SK-N-SH (cell line): ENCODE measurements at regions not wholly inside any gene's neighbourhood (a gene's known extent, or its start where the extent isn't known, plus 50 kb on each side); places are given as distances from the start of the nearest gene placed in this dataset.

Experiments used
- FOXM1 ChIP-seq: IDR thresholded peaks from 2 replicates; pipeline ENCODE4 v1.4.0; 2012; ENCODE audit warnings: low read depth, mild to moderate bottlenecking
- GABPA ChIP-seq: IDR thresholded peaks from 2 replicates; pipeline ENCODE4 v1.4.0; 2012; ENCODE audit warnings: low read depth, mild to moderate bottlenecking
- GATA2 ChIP-seq: sonication (generic); formaldehyde crosslinking; IDR thresholded peaks from 2 replicates; pipeline ENCODE4 v1.5.0; 2020; ENCODE audit warnings: mild to moderate bottlenecking, missing genetic modification reagents
- MXI1 ChIP-seq: IDR thresholded peaks from 2 replicates; pipeline ENCODE4 v1.6.1; 2012; ENCODE audit warnings: mild to moderate bottlenecking, low read depth, low read length, improper control_type of control experiment
- NFIC ChIP-seq: IDR thresholded peaks from 2 replicates; pipeline ENCODE4 v1.4.0; 2012; ENCODE audit warnings: borderline replicate concordance
- SIN3A ChIP-seq: IDR thresholded peaks from 2 replicates; pipeline ENCODE4 v1.6.1; 2012; ENCODE audit warnings: low read depth, mild to moderate bottlenecking, low read length, moderate library complexity, borderline replicate concordance
- TAF1 ChIP-seq: IDR thresholded peaks from 2 replicates; pipeline ENCODE4 v1.6.1; 2012; ENCODE audit warnings: low read depth, mild to moderate bottlenecking, low read length, moderate library complexity, borderline replicate concordance
- TCF12 ChIP-seq: IDR thresholded peaks from 2 replicates; pipeline ENCODE4 v1.4.0; 2012
- YY1 ChIP-seq: IDR thresholded peaks from 2 replicates; pipeline ENCODE4 v1.4.0; 2012; ENCODE audit warnings: low read depth, mild to moderate bottlenecking
- TF ChIP-seq, protein P1 (sequence below): IDR thresholded peaks from 2 replicates; pipeline ENCODE4 v1.6.1; 2012; ENCODE audit warnings: mild to moderate bottlenecking, low read depth, low read length, moderate library complexity
- TF ChIP-seq, protein P2 (sequence below): IDR thresholded peaks from 2 replicates; pipeline ENCODE4 v1.4.0; 2012; ENCODE audit warnings: low read depth, borderline replicate concordance
- TF ChIP-seq, protein P3 (sequence below): fragments of 200-600 bp; sonication (generic); IDR thresholded peaks from 2 replicates; pipeline ENCODE4 v1.6.1; 2017; ENCODE audit warnings: antibody characterized with exemption, mild to moderate bottlenecking, moderate library complexity
- TF ChIP-seq, protein P4 (sequence below): IDR thresholded peaks from 2 replicates; pipeline ENCODE4; 2012

DNA sequence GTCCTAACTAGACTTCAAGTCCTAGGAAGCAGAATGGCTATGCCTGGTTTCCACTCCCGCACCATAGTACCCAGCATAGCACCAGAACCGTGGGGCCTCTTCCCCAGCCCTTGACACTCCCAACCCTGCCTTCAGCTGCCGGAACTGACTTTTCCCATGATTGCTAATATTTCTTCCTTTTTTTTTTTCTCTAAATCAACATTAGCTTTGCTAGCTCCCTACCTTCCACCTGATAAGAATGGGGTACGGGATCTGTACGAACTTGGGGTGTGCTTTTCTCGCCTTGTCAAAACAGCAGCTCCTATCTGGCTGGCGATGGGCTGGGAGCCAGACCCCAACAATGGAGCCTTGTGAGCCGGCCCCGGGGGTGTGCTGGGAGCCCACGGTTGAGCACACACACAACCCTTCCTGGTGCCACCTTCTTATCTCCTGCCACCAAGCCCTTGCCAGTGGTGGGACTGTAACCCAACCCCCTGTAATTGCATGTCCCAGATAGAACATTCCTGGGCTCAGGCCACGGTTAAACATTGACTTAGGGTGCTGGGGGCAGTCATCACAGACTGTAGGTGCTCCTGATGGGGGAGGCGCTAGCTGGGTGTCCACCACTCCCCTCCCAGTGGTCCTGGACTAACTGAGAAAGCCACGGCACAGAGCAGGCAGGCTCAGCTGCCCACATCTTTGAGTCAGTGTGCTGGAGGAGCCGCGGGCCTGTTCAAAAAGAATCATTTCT is 213.0 kb upstream of the HAAO start (continued):
- TF ChIP-seq, protein P1, sequence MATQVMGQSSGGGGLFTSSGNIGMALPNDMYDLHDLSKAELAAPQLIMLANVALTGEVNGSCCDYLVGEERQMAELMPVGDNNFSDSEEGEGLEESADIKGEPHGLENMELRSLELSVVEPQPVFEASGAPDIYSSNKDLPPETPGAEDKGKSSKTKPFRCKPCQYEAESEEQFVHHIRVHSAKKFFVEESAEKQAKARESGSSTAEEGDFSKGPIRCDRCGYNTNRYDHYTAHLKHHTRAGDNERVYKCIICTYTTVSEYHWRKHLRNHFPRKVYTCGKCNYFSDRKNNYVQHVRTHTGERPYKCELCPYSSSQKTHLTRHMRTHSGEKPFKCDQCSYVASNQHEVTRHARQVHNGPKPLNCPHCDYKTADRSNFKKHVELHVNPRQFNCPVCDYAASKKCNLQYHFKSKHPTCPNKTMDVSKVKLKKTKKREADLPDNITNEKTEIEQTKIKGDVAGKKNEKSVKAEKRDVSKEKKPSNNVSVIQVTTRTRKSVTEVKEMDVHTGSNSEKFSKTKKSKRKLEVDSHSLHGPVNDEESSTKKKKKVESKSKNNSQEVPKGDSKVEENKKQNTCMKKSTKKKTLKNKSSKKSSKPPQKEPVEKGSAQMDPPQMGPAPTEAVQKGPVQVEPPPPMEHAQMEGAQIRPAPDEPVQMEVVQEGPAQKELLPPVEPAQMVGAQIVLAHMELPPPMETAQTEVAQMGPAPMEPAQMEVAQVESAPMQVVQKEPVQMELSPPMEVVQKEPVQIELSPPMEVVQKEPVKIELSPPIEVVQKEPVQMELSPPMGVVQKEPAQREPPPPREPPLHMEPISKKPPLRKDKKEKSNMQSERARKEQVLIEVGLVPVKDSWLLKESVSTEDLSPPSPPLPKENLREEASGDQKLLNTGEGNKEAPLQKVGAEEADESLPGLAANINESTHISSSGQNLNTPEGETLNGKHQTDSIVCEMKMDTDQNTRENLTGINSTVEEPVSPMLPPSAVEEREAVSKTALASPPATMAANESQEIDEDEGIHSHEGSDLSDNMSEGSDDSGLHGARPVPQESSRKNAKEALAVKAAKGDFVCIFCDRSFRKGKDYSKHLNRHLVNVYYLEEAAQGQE: no peak
- TF ChIP-seq, protein P2, sequence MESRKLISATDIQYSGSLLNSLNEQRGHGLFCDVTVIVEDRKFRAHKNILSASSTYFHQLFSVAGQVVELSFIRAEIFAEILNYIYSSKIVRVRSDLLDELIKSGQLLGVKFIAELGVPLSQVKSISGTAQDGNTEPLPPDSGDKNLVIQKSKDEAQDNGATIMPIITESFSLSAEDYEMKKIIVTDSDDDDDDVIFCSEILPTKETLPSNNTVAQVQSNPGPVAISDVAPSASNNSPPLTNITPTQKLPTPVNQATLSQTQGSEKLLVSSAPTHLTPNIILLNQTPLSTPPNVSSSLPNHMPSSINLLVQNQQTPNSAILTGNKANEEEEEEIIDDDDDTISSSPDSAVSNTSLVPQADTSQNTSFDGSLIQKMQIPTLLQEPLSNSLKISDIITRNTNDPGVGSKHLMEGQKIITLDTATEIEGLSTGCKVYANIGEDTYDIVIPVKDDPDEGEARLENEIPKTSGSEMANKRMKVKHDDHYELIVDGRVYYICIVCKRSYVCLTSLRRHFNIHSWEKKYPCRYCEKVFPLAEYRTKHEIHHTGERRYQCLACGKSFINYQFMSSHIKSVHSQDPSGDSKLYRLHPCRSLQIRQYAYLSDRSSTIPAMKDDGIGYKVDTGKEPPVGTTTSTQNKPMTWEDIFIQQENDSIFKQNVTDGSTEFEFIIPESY: no peak
- no peak for TF ChIP-seq YY1
- TF ChIP-seq TCF12: no peak
- TF ChIP-seq MXI1: no peak
- TF ChIP-seq, protein P3, sequence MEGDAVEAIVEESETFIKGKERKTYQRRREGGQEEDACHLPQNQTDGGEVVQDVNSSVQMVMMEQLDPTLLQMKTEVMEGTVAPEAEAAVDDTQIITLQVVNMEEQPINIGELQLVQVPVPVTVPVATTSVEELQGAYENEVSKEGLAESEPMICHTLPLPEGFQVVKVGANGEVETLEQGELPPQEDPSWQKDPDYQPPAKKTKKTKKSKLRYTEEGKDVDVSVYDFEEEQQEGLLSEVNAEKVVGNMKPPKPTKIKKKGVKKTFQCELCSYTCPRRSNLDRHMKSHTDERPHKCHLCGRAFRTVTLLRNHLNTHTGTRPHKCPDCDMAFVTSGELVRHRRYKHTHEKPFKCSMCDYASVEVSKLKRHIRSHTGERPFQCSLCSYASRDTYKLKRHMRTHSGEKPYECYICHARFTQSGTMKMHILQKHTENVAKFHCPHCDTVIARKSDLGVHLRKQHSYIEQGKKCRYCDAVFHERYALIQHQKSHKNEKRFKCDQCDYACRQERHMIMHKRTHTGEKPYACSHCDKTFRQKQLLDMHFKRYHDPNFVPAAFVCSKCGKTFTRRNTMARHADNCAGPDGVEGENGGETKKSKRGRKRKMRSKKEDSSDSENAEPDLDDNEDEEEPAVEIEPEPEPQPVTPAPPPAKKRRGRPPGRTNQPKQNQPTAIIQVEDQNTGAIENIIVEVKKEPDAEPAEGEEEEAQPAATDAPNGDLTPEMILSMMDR: no peak
- TF ChIP-seq TAF1: no peak
- TF ChIP-seq SIN3A: no peak
- no peak for TF ChIP-seq FOXM1
- TF ChIP-seq NFIC: no peak
- no peak for TF ChIP-seq GABPA
- TF ChIP-seq, protein P4, sequence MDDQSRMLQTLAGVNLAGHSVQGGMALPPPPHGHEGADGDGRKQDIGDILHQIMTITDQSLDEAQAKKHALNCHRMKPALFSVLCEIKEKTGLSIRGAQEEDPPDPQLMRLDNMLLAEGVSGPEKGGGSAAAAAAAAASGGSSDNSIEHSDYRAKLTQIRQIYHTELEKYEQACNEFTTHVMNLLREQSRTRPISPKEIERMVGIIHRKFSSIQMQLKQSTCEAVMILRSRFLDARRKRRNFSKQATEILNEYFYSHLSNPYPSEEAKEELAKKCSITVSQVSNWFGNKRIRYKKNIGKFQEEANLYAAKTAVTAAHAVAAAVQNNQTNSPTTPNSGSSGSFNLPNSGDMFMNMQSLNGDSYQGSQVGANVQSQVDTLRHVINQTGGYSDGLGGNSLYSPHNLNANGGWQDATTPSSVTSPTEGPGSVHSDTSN: no peak
- no peak for TF ChIP-seq GATA2 (CRISPR knock-in tag)
